Neural crest cell (in vitro differentiated cells): ENCODE measurements at regions not wholly inside any gene's neighbourhood (a gene's known extent, or its start where the extent isn't known, plus 50 kb on each side); places are given as distances from the start of the nearest gene placed in this dataset.

Source experiments
- DNase-seq: peaks from one replicate; pipeline ENCODE4 v3.0.0; 2021; ENCODE audit warnings: low read depth, mixed read lengths, low spot score
- H3K27ac Mint-ChIP-seq: one replicate; pipeline ENCODE4 v1.8.0; 2021; ENCODE audit warnings: mild to moderate bottlenecking, mixed read lengths; ENCODE audit not compliant: unreplicated experiment
- H3K27me3 Mint-ChIP-seq: 2 replicates; pipeline ENCODE4 v1.8.0; 2021; ENCODE audit warnings: low read depth, mild to moderate bottlenecking, mixed read lengths
- H3K36me3 Mint-ChIP-seq: 2 replicates; pipeline ENCODE4 v1.8.0; 2021; ENCODE audit warnings: low read depth, mild to moderate bottlenecking, mixed read lengths
- H3K4me1 Mint-ChIP-seq: 2 replicates; pipeline ENCODE4 v1.8.0; 2021; ENCODE audit warnings: mixed read lengths
- H3K4me3 Mint-ChIP-seq: one replicate; pipeline ENCODE4 v1.8.0; 2021; ENCODE audit warnings: mild to moderate bottlenecking, mixed read lengths
- H3K9me3 Mint-ChIP-seq: 2 replicates; pipeline ENCODE4 v1.8.0; 2021; ENCODE audit warnings: mixed read lengths
- CTCF ChIP-seq: fragments of 200-600 bp; sonication (generic); conservative IDR thresholded peaks from 2 replicates; pipeline ENCODE4 v1.5.0; 2021; ENCODE audit warnings: antibody characterized with exemption, mild to moderate bottlenecking

- Mint-ChIP-seq H3K27me3 (no peaks in the 10 kb centered on the region), H3K4me3 (no peak overlapping the region), H3K36me3 (no peaks in the 10 kb centered on the region), H3K4me1 (peaks cover 10% of the 10 kb centered on the region), H3K9me3 (peaks cover 4% of the 10 kb centered on the region), H3K27ac (no peak overlapping the region)
- no peak for TF ChIP-seq CTCF
- no peak for DNase-seq
These were observed 268.8 kb upstream of the SMIM31 start for GRCh38 chr4:164485136-164485535.

GRCh38 chr4:164488114-164488513 is 265.8 kb upstream of the SMIM31 start:
- peaks cover 6% of the 10 kb centered on the region for H3K9me3 Mint-ChIP-seq
- H3K4me1 Mint-ChIP-seq, result no peaks in the 10 kb centered on the region
- H3K27ac Mint-ChIP-seq, result no peak overlapping the region
- no peak for TF ChIP-seq CTCF
- no peak overlapping the region for H3K4me3 Mint-ChIP-seq
- no peaks in the 10 kb centered on the region for H3K27me3 Mint-ChIP-seq
- H3K36me3 Mint-ChIP-seq, result no peaks in the 10 kb centered on the region
- no peak for DNase-seq

- TF ChIP-seq CTCF, result no peak
- H3K9me3 Mint-ChIP-seq, result peaks cover under 1% of the 10 kb centered on the region
- H3K27ac Mint-ChIP-seq, result no peak overlapping the region
- no peaks in the 10 kb centered on the region for H3K36me3 Mint-ChIP-seq
- no peaks in the 10 kb centered on the region for H3K4me1 Mint-ChIP-seq
- no peaks in the 10 kb centered on the region for H3K27me3 Mint-ChIP-seq
- DNase-seq, result no peak
- H3K4me3 Mint-ChIP-seq, result no peak overlapping the region
These were observed 252.9 kb upstream of the SMIM31 start for GRCh38 chr4:164501074-164501473.

GRCh38 chr4:164503874-164504273 is 250.1 kb upstream of the SMIM31 start:
- Mint-ChIP-seq H3K36me3 (no peaks in the 10 kb centered on the region), H3K27me3 (no peaks in the 10 kb centered on the region), H3K9me3 (no peaks in the 10 kb centered on the region), H3K27ac (peak overlapping the region; percentile 57), H3K4me1 (peaks cover 7% of the 10 kb centered on the region), H3K4me3 (no peak overlapping the region)
- TF ChIP-seq CTCF, result no peak
- DNase-seq, result no peak

- H3K36me3 Mint-ChIP-seq, result no peaks in the 10 kb centered on the region
- H3K27me3 Mint-ChIP-seq, result no peaks in the 10 kb centered on the region
- TF ChIP-seq CTCF, result no peak
- H3K9me3 Mint-ChIP-seq, result no peaks in the 10 kb centered on the region
- peaks cover 7% of the 10 kb centered on the region for H3K4me1 Mint-ChIP-seq
- H3K27ac Mint-ChIP-seq, result no peak overlapping the region
- no peak for DNase-seq
- H3K4me3 Mint-ChIP-seq, result no peak overlapping the region
These were observed 245.8 kb upstream of the SMIM31 start for GRCh38 chr4:164508097-164508496.

GRCh38 chr4:164508771-164509170 is 245.2 kb upstream of the SMIM31 start:
- no peak for TF ChIP-seq CTCF
- peaks cover 7% of the 10 kb centered on the region for H3K4me1 Mint-ChIP-seq
- no peak overlapping the region for H3K4me3 Mint-ChIP-seq
- no peak overlapping the region for H3K27ac Mint-ChIP-seq
- H3K36me3 Mint-ChIP-seq, result no peaks in the 10 kb centered on the region
- H3K9me3 Mint-ChIP-seq, result no peaks in the 10 kb centered on the region
- no peak for DNase-seq
- no peaks in the 10 kb centered on the region for H3K27me3 Mint-ChIP-seq
